Stimulated activated CD4-positive, alpha-beta T cell treated with anti-CD3 and anti-CD28 coated beads, TNF-alpha, amount 100 ng/mL, for 1 hour (primary cell): ENCODE measurements at regions not wholly inside any gene's neighbourhood (a gene's known extent, or its start where the extent isn't known, plus 50 kb on each side); places are given as distances from the start of the nearest gene placed in this dataset.
"Not testable (repeated sequence)": the region's sequence is repeated elsewhere in the genome, so short reads cannot be mapped to it uniquely, and the experiment has no call there.

Source experiments
- DNase-seq, 3 donors: peaks; one replicate each; pipeline ENCODE4 v3.0.0-alpha.2; 2020; ENCODE audit warnings: low read depth in 3 of 3, low spot score in 1 of 3

- DNase-seq, result no peak
Observed at GRCh38 chr12:61536525-61536924, 723.7 kb upstream of the USP15 start.

GRCh38 chr12:61538951-61539350, 721.3 kb upstream of the USP15 start:
- DNase-seq, result no peak

- no peak for DNase-seq
Observed at GRCh38 chr12:61542551-61542950, 717.7 kb upstream of the USP15 start.

GRCh38 chr12:61546296-61546695, 713.9 kb upstream of the USP15 start:
- no peak for DNase-seq

GRCh38 chr12:61553091-61553490, 707.1 kb upstream of the USP15 start:
- no peak for DNase-seq

GRCh38 chr12:61554268-61555008, 705.8 kb upstream of the USP15 start:
- no peak for DNase-seq

GRCh38 chr12:61563665-61564450, 696.3 kb upstream of the USP15 start:
- DNase-seq, result no peak

GRCh38 chr12:61564466-61564865, 695.7 kb upstream of the USP15 start:
- no peak for DNase-seq

GRCh38 chr12:61566183-61566582, 694.0 kb upstream of the USP15 start:
- no peak for DNase-seq

- no peak for DNase-seq
Observed at GRCh38 chr12:61574339-61574738, 685.9 kb upstream of the USP15 start.

- no peak for DNase-seq
Observed at GRCh38 chr12:61584943-61585342, 675.3 kb upstream of the USP15 start.

GRCh38 chr12:61590864-61591263, 669.3 kb upstream of the USP15 start:
- not testable (repeated sequence) for DNase-seq

- DNase-seq, result no peak
Observed at GRCh38 chr12:61610143-61610542, 650.1 kb upstream of the USP15 start.

- DNase-seq, result no peak
Observed at GRCh38 chr12:61629702-61630101, 630.5 kb upstream of the USP15 start.

GRCh38 chr12:61646639-61647038, 613.6 kb upstream of the USP15 start:
- no peak for DNase-seq

- no peak for DNase-seq
Observed at GRCh38 chr12:61647566-61647965, 612.6 kb upstream of the USP15 start.

GRCh38 chr12:61652265-61652664, 607.9 kb upstream of the USP15 start:
- DNase-seq, result no peak

GRCh38 chr12:61654698-61655097, 605.5 kb upstream of the USP15 start:
- no peak for DNase-seq

- DNase-seq, result no peak
Observed at GRCh38 chr12:61655241-61655640, 605.0 kb upstream of the USP15 start.

- DNase-seq, result no peak
Observed at GRCh38 chr12:61667676-61668075, 592.5 kb upstream of the USP15 start.

GRCh38 chr12:61676520-61676919, 583.7 kb upstream of the USP15 start:
- no peak for DNase-seq

- no peak for DNase-seq
Observed at GRCh38 chr12:61687407-61687806, 572.8 kb upstream of the USP15 start.

- DNase-seq, result no peak
Observed at GRCh38 chr12:61694214-61694613, 566.0 kb upstream of the USP15 start.
